ENCODE measurements at regions not wholly inside any gene's neighbourhood (a gene's known extent, or its start where the extent isn't known, plus 50 kb on each side); places are given as distances from the start of the nearest gene placed in this dataset.

DNA sequence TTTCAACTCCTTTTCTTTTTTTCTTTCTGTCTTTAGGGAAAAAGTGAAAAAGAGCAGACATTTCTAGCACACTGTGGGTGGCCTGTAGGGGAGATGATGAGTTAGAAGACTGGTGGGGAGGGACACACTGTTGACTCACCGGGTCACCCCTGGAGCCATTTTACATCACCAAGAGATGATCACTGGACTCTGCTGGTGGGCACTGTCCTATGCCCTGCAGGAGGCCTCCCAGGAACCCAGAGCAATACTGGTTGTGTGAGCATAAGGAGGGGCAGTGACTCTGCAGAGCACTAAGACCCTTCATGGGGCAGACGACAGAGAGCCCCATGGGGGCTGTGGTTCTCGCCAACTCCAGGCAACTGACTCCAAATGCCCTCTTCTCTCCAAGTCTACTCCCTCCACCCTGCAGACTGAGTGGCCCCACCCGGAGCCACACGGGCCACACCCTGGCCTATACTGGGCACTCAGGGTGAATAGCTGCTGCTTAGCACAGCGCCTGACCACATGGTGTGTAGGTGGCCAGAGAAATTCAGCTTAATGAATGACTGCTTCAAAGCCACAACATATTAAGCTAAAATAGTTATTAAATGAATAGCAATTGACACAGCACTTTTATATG is 177.5 kb downstream of the CDC5L start:
- no peak overlapping the region for H3K4me3 ChIP-seq (ENCODE audit: low read depth, low read length)
- DNase-seq (ENCODE audit: low read depth): no peak

DNA sequence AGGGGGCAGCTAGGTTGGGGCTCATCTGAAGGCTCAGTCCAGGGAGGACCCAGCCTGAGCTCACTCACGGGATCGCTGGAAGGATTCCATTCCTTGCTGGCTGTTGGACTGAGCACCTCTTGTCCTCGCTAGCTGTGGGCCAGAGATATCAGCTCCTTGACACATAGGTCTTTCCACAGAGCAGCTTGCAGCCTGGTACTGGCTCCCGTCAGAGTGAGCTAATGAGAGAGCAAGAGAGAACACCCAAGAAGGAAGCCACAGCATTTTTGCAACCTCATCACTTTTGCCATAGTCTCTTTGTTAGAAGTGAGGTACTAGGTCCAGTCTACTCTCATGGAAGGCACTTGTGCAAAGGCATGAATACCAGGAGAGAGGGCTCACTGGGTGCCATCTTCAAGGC is 179.9 kb downstream of the CDC5L start:
- H3K4me3 ChIP-seq (ENCODE audit: low read depth, low read length): no peak overlapping the region
- TF ChIP-seq, protein P1, sequence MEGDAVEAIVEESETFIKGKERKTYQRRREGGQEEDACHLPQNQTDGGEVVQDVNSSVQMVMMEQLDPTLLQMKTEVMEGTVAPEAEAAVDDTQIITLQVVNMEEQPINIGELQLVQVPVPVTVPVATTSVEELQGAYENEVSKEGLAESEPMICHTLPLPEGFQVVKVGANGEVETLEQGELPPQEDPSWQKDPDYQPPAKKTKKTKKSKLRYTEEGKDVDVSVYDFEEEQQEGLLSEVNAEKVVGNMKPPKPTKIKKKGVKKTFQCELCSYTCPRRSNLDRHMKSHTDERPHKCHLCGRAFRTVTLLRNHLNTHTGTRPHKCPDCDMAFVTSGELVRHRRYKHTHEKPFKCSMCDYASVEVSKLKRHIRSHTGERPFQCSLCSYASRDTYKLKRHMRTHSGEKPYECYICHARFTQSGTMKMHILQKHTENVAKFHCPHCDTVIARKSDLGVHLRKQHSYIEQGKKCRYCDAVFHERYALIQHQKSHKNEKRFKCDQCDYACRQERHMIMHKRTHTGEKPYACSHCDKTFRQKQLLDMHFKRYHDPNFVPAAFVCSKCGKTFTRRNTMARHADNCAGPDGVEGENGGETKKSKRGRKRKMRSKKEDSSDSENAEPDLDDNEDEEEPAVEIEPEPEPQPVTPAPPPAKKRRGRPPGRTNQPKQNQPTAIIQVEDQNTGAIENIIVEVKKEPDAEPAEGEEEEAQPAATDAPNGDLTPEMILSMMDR (IDR thresholded peaks at IDR 0.05; ENCODE audit: low read depth, low read length): no peak
- TF ChIP-seq, protein P2, sequence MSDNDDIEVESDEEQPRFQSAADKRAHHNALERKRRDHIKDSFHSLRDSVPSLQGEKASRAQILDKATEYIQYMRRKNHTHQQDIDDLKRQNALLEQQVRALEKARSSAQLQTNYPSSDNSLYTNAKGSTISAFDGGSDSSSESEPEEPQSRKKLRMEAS (IDR thresholded peaks at IDR 0.05; ENCODE audit: low read depth, low read length): no peak
- no peak for TF ChIP-seq POLR2A (IDR thresholded peaks at IDR 0.05; ENCODE audit: extremely low read depth, insufficient read length)
- TF ChIP-seq MYC (IDR thresholded peaks at IDR 0.05; ENCODE audit: low read depth, low read length): no peak
- DNase-seq (ENCODE audit: low read depth): no peak

More for the DNA sequence above, 177.5 kb downstream of the CDC5L start:
- TF ChIP-seq POLR2A (IDR thresholded peaks at IDR 0.05; ENCODE audit: extremely low read depth, insufficient read length) (no peak), MYC (IDR thresholded peaks at IDR 0.05; ENCODE audit: low read depth, low read length) (no peak)
- TF ChIP-seq, protein P1 (IDR thresholded peaks at IDR 0.05; ENCODE audit: low read depth, low read length): no peak
- TF ChIP-seq, protein P2 (IDR thresholded peaks at IDR 0.05; ENCODE audit: low read depth, low read length): no peak

DNA sequence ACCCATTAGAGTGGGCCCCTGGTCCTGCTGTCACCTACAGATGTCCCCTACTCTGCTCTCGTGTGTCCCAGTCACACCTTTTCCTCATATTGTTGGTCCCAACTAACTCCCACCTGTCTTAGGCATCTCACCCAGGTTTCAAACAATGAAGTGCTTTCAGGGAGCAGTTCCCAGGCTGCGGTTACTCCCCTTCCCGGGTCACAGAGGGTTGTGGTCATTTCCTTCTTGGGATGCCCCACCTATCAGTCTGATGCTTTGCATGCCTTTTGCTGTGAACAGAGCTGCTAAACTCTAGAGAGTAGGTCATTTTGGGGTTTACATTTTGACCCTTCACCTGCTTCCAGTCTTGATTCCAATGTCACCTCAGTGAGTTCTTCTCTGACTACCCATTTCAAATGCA is 181.6 kb downstream of the CDC5L start:
- DNase-seq (ENCODE audit: low read depth): no peak
- H3K4me3 ChIP-seq (ENCODE audit: low read depth, low read length): no peak overlapping the region
- TF ChIP-seq MYC (IDR thresholded peaks at IDR 0.05; ENCODE audit: low read depth, low read length) (no peak), POLR2A (IDR thresholded peaks at IDR 0.05; ENCODE audit: extremely low read depth, insufficient read length) (no peak)
- TF ChIP-seq, protein P2 (IDR thresholded peaks at IDR 0.05; ENCODE audit: low read depth, low read length): no peak
- TF ChIP-seq, protein P1 (IDR thresholded peaks at IDR 0.05; ENCODE audit: low read depth, low read length): no peak

DNA sequence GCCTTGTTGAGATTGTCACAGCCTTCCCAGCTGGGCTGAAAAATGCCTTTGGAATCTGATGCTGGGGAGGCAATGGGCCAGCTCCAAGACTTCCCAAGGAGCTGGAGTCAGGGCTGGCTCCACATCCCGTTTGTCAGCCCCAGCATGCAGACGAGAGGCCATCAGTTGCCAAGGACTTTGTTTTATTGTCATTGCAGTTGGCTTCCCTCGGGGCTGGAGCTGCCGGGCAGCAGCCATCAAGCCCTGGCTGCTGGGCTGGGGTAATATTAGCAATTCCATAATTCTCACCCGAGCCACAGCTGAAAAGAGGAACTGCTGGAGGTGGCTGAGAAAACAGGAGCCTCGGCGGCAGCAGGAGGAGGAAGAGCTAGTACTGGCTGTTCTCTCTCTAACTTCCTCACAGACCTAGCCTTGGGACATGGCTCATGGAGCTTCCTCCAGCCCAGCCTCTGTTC is 182.5 kb downstream of the CDC5L start:
- no peak overlapping the region for H3K4me3 ChIP-seq (ENCODE audit: low read depth, low read length)
- no peak for TF ChIP-seq POLR2A (IDR thresholded peaks at IDR 0.05; ENCODE audit: extremely low read depth, insufficient read length)
- no peak for TF ChIP-seq MYC (IDR thresholded peaks at IDR 0.05; ENCODE audit: low read depth, low read length)
- TF ChIP-seq, protein P1 (IDR thresholded peaks at IDR 0.05; ENCODE audit: low read depth, low read length): no peak
- TF ChIP-seq, protein P2 (IDR thresholded peaks at IDR 0.05; ENCODE audit: low read depth, low read length): no peak
- peak; percentile 66 for DNase-seq (ENCODE audit: low read depth)

DNA sequence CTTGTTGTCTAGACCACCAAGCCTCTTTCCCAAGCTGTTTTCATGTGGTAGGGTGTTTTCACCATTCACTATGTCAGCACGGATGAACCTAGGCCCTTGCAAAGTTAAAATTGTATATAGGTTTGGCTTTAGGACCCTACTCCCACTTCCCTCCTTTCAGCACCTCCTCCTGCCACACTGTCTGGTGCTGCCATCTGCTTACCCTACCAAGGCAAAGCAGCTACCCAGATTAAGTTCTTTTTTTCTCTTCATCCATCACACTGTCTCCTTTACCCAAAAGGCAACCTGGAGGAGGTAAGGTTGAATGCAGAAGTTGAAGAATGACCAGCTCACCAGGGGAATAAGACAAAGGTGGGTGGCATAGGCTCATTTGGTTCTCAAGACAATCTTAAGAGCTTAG is 184.0 kb downstream of the CDC5L start:
- H3K4me3 ChIP-seq (ENCODE audit: low read depth, low read length): no peak overlapping the region
- no peak for DNase-seq (ENCODE audit: low read depth)
- TF ChIP-seq, protein P1 (IDR thresholded peaks at IDR 0.05; ENCODE audit: low read depth, low read length): no peak
- no peak for TF ChIP-seq MYC (IDR thresholded peaks at IDR 0.05; ENCODE audit: low read depth, low read length)
- TF ChIP-seq POLR2A (IDR thresholded peaks at IDR 0.05; ENCODE audit: extremely low read depth, insufficient read length): no peak
- TF ChIP-seq, protein P2 (IDR thresholded peaks at IDR 0.05; ENCODE audit: low read depth, low read length): no peak
